NB4 (cell line): ENCODE measurements at regions not wholly inside any gene's neighbourhood (a gene's known extent, or its start where the extent isn't known, plus 50 kb on each side); places are given as distances from the start of the nearest gene placed in this dataset.

ENCODE experiments used
- CTCF ChIP-seq: IDR thresholded peaks from one replicate; pipeline ENCODE4 v1.5.1; 2012; ENCODE audit warnings: low read depth, low read length
- MAX ChIP-seq: IDR thresholded peaks from 2 replicates; pipeline ENCODE4 v1.6.1; 2011; ENCODE audit warnings: low read depth, low read length
- MYC ChIP-seq: IDR thresholded peaks from 2 replicates; pipeline ENCODE4 v1.6.1; 2011; ENCODE audit warnings: low read depth, low read length
- POLR2A ChIP-seq: IDR thresholded peaks from 2 replicates; pipeline ENCODE4 v1.6.1; 2011; ENCODE audit warnings: mild to moderate bottlenecking; ENCODE audit not compliant: insufficient read length; ENCODE audit errors: extremely low read depth

GRCh38 chr1:232428036-232428645, 201.8 kb downstream of the SIPA1L2 start:
- TF ChIP-seq CTCF = no peak
- no peak for TF ChIP-seq POLR2A
- TF ChIP-seq MAX = no peak
- no peak for TF ChIP-seq MYC
